ENCODE measurements at regions not wholly inside any gene's neighbourhood (a gene's known extent, or its start where the extent isn't known, plus 50 kb on each side); places are given as distances from the start of the nearest gene placed in this dataset.

DNA sequence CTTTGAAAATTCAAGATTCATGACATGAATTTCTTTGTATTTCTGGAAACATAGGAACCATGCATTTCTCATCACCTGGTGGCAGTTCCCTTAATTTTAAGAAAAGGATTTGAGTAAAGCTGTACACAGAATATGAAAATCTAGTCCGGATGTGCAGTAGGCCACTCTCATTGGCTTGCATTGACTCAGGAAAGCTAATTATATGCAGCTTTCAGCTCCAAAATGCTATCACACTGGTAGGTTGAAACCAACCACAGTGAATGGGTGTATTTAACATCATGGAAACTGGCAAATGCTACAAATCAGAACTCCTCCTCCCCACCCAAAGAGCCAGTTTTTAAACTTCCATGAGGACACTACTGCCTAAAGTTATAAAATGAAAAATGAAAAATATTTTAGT is 161.6 kb upstream of the FBXL17 start:
- no peak overlapping the region for H3K4me2 ChIP-seq (ENCODE audit: low read length)
- no TSS peak for BruUV-seq (replicated peaks)
- ChIA-PET POLR2A (no interaction called here), RAD21 (ENCODE audit: low non-redundant PET in 1 of 2, low total read pairs in 2 of 2, uncharacterized antibody in 2 of 2, unreplicated experiment in 2 of 2) (no interaction called here), CTCF (no interaction called here)
- no peaks in the 10 kb centered on the region for H4K20me1 ChIP-seq (ENCODE audit: insufficient read depth)
- ATAC-seq (no peak), DNase-seq (ENCODE audit: low read depth, low spot score) (no peak)
- no peaks in the 10 kb centered on the region for H3K27me3 ChIP-seq (ENCODE audit: insufficient read depth, low read length)
- no peak for TF ChIP-seq EZH2phosphoT487 (IDR thresholded peaks at IDR 0.05; ENCODE audit: borderline replicate concordance)
- no peak for TF ChIP-seq YY1 (IDR thresholded peaks at IDR 0.05; ENCODE audit: extremely low read depth, insufficient replicate concordance, low read depth, low read length)
- TF ChIP-seq EGR1 (IDR thresholded peaks at IDR 0.05; ENCODE audit: low read depth), result no peak
- TF ChIP-seq RAD21 (IDR thresholded peaks at IDR 0.05; ENCODE audit: low read depth), result no peak
- no peak for TF ChIP-seq CBX3 (IDR thresholded peaks at IDR 0.05; ENCODE audit: low read depth)
- no peak for TF ChIP-seq ZFX (IDR thresholded peaks at IDR 0.05)
- TF ChIP-seq SRF (IDR thresholded peaks at IDR 0.05; ENCODE audit: low read depth), result no peak
- TF ChIP-seq CTCF (IDR thresholded peaks at IDR 0.05 in 2 of 3, conservative IDR thresholded peaks at IDR 0.05 in 1 of 3; ENCODE audit: borderline replicate concordance in 1 of 3, insufficient read depth in 1 of 3, low read depth in 2 of 3, low read length in 2 of 3), result no peak
- no peak for TF ChIP-seq EZH2 (IDR thresholded peaks at IDR 0.05)
- TF ChIP-seq, protein P1, sequence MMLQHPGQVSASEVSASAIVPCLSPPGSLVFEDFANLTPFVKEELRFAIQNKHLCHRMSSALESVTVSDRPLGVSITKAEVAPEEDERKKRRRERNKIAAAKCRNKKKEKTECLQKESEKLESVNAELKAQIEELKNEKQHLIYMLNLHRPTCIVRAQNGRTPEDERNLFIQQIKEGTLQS (IDR thresholded peaks at IDR 0.05), result no peak
- TF ChIP-seq CEBPB (IDR thresholded peaks at IDR 0.05; ENCODE audit: low read depth), result no peak
- no peak for TF ChIP-seq TCF7L2 (IDR thresholded peaks at IDR 0.05; ENCODE audit: borderline replicate concordance, extremely low read depth, insufficient read depth, insufficient read length)
- TF ChIP-seq, protein P2, sequence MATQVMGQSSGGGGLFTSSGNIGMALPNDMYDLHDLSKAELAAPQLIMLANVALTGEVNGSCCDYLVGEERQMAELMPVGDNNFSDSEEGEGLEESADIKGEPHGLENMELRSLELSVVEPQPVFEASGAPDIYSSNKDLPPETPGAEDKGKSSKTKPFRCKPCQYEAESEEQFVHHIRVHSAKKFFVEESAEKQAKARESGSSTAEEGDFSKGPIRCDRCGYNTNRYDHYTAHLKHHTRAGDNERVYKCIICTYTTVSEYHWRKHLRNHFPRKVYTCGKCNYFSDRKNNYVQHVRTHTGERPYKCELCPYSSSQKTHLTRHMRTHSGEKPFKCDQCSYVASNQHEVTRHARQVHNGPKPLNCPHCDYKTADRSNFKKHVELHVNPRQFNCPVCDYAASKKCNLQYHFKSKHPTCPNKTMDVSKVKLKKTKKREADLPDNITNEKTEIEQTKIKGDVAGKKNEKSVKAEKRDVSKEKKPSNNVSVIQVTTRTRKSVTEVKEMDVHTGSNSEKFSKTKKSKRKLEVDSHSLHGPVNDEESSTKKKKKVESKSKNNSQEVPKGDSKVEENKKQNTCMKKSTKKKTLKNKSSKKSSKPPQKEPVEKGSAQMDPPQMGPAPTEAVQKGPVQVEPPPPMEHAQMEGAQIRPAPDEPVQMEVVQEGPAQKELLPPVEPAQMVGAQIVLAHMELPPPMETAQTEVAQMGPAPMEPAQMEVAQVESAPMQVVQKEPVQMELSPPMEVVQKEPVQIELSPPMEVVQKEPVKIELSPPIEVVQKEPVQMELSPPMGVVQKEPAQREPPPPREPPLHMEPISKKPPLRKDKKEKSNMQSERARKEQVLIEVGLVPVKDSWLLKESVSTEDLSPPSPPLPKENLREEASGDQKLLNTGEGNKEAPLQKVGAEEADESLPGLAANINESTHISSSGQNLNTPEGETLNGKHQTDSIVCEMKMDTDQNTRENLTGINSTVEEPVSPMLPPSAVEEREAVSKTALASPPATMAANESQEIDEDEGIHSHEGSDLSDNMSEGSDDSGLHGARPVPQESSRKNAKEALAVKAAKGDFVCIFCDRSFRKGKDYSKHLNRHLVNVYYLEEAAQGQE (IDR thresholded peaks at IDR 0.05; ENCODE audit: low read depth), result no peak
- no peak for TF ChIP-seq FOSL1 (IDR thresholded peaks at IDR 0.05; ENCODE audit: low read depth)
- no peak for TF ChIP-seq MAX (IDR thresholded peaks at IDR 0.05)
- no peaks in the 10 kb centered on the region for H3K36me3 ChIP-seq (ENCODE audit: control insufficient read depth in 1 of 2, insufficient read depth in 2 of 2, low read length in 2 of 2)
- no peaks in the 10 kb centered on the region for H3K4me1 ChIP-seq (ENCODE audit: control insufficient read depth in 1 of 2, insufficient read depth in 2 of 2, low read length in 2 of 2)
- intact Hi-C loops (cut with micrococcal nuclease), result no loop called here
- H3K4me3 ChIP-seq (replicated peaks in 1 of 2; ENCODE audit: low read depth in 1 of 2, low read length in 2 of 2), result no peak overlapping the region
- H3K9me2 ChIP-seq (ENCODE audit: insufficient read depth), result no peaks in the 10 kb centered on the region
- H3K9me3 ChIP-seq (ENCODE audit: control insufficient read depth in 1 of 2, insufficient read depth in 1 of 2, low read depth in 1 of 2, low read length in 2 of 2), result no peaks in the 10 kb centered on the region
- H3K79me2 ChIP-seq (ENCODE audit: insufficient read depth, low read length), result no peaks in the 10 kb centered on the region
- no peak overlapping the region for H2AFZ ChIP-seq (ENCODE audit: low read depth, low read length, poor library complexity, severe bottlenecking)
- no peak overlapping the region for H3K9ac ChIP-seq (ENCODE audit: low read length)
- no peak overlapping the region for H3K27ac ChIP-seq (ENCODE audit: low read depth, low read length)
